HepG2 (cell line): ENCODE measurements at regions not wholly inside any gene's neighbourhood (a gene's known extent, or its start where the extent isn't known, plus 50 kb on each side); places are given as distances from the start of the nearest gene placed in this dataset.

Experiments used
- BCLAF1 ChIP-seq: fragments of 450-650 bp; IDR thresholded peaks from 2 replicates; pipeline ENCODE4 v1.6.1; 2017; ENCODE audit warnings: mild to moderate bottlenecking
- DNMT1 ChIP-seq: sonication (generic); formaldehyde crosslinking; IDR thresholded peaks from 2 replicates; pipeline ENCODE4 v1.5.1; 2020; ENCODE audit warnings: mild to moderate bottlenecking, missing genetic modification reagents
- FOSL2 ChIP-seq: sonication (generic); formaldehyde crosslinking; IDR thresholded peaks from 2 replicates; pipeline ENCODE4 v1.4.0; 2020; ENCODE audit warnings: missing genetic modification reagents
- GFI1 ChIP-seq: sonication (generic); formaldehyde crosslinking; IDR thresholded peaks from 2 replicates; pipeline ENCODE4 v1.5.0; 2020; ENCODE audit warnings: missing genetic modification reagents, mild to moderate bottlenecking, borderline replicate concordance
- HNF4A ChIP-seq: sonication (generic); formaldehyde crosslinking; IDR thresholded peaks from 2 replicates; pipeline ENCODE4 v1.4.0; 2020; ENCODE audit warnings: missing genetic modification reagents
- KDM5B ChIP-seq: sonication (generic); formaldehyde crosslinking; IDR thresholded peaks from 2 replicates; pipeline ENCODE4 v1.4.0; 2020; ENCODE audit warnings: missing genetic modification reagents, mild to moderate bottlenecking, borderline replicate concordance
- MYPOP ChIP-seq: sonication (generic); formaldehyde crosslinking; IDR thresholded peaks from 2 replicates; pipeline ENCODE4 v1.8.1; 2023; ENCODE audit warnings: mild to moderate bottlenecking, moderate library complexity, missing genetic modification reagents
- NFKBIZ ChIP-seq: IDR thresholded peaks from 2 replicates; pipeline ENCODE4 v1.6.1; 2018; ENCODE audit warnings: missing genetic modification reagents, missing compliant biosample characterization
- ONECUT2 ChIP-seq: sonication (generic); formaldehyde crosslinking; IDR thresholded peaks from 2 replicates; pipeline ENCODE4 v1.4.0; 2020; ENCODE audit warnings: missing genetic modification reagents
- RBM22 ChIP-seq: fragments of 200-400 bp; formaldehyde crosslinking; optimal IDR thresholded peaks from 2 replicates; pipeline ENCODE3; 2017; ENCODE audit warnings: mild to moderate bottlenecking, low read length, moderate library complexity
- SNAPC4 ChIP-seq: sonication (generic); formaldehyde crosslinking; IDR thresholded peaks from 2 replicates; pipeline ENCODE4 v1.4.0; 2020; ENCODE audit warnings: mild to moderate bottlenecking, missing genetic modification reagents
- SRY ChIP-seq: sonication (generic); formaldehyde crosslinking; IDR thresholded peaks from 2 replicates; pipeline ENCODE4 v1.8.0; 2022; ENCODE audit warnings: mild to moderate bottlenecking, missing genetic modification reagents
- THAP7 ChIP-seq: sonication (generic); formaldehyde crosslinking; IDR thresholded peaks from 2 replicates; pipeline ENCODE4 v1.8.1; 2023; ENCODE audit warnings: mild to moderate bottlenecking, missing genetic modification reagents
- ZFP36L1 ChIP-seq: sonication (generic); formaldehyde crosslinking; IDR thresholded peaks from 2 replicates; pipeline ENCODE4 v1.8.0; 2022; ENCODE audit warnings: mild to moderate bottlenecking, missing genetic modification reagents, moderate library complexity
- ZFP37 ChIP-seq: sonication (generic); formaldehyde crosslinking; IDR thresholded peaks from 2 replicates; pipeline ENCODE4 v1.4.0; 2020; ENCODE audit warnings: missing genetic modification reagents, borderline replicate concordance
- ZNF224 ChIP-seq: sonication (generic); formaldehyde crosslinking; IDR thresholded peaks from 2 replicates; pipeline ENCODE4 v1.5.0; 2020; ENCODE audit warnings: mild to moderate bottlenecking, missing genetic modification reagents
- ZNF251 ChIP-seq: sonication (generic); formaldehyde crosslinking; IDR thresholded peaks from 2 replicates; pipeline ENCODE4 v1.9.0; 2021; ENCODE audit warnings: mild to moderate bottlenecking, missing genetic modification reagents
- ZNF337 ChIP-seq: sonication (generic); formaldehyde crosslinking; IDR thresholded peaks from 2 replicates; pipeline ENCODE4 v1.5.1; 2020; ENCODE audit warnings: missing genetic modification reagents, low read depth, mild to moderate bottlenecking, borderline replicate concordance
- ZNF432 ChIP-seq: sonication (generic); formaldehyde crosslinking; IDR thresholded peaks from 2 replicates; pipeline ENCODE4 v1.5.0; 2020; ENCODE audit warnings: missing genetic modification reagents, mild to moderate bottlenecking, borderline replicate concordance
- ZNF569 ChIP-seq: sonication (generic); formaldehyde crosslinking; IDR thresholded peaks from 2 replicates; pipeline ENCODE4 v1.5.0; 2020; ENCODE audit warnings: mild to moderate bottlenecking, missing genetic modification reagents, moderate library complexity, borderline replicate concordance
- ZNF749 ChIP-seq: sonication (generic); formaldehyde crosslinking; IDR thresholded peaks from 2 replicates; pipeline ENCODE4 v1.8.0; 2022; ENCODE audit warnings: mild to moderate bottlenecking, missing genetic modification reagents, moderate library complexity, borderline replicate concordance

- TF ChIP-seq HNF4A (CRISPR knock-in tag): no peak
- TF ChIP-seq ZFP36L1: 0 out of 2 replicates have a peak, but pooled peaks have one; percentile 36
- TF ChIP-seq ZNF337 (CRISPR knock-in tag): no peak
- 0 out of 2 replicates have a peak, but pooled peaks have one; percentile 1 for TF ChIP-seq ZNF224 (CRISPR knock-in tag)
- no peak for TF ChIP-seq BCLAF1
- no peak for TF ChIP-seq ZNF432 (CRISPR knock-in tag)
- no peak for TF ChIP-seq FOSL2 (CRISPR knock-in tag)
- no peak for TF ChIP-seq NFKBIZ (CRISPR knock-in tag)
- TF ChIP-seq MYPOP (CRISPR knock-in tag): no peak
- TF ChIP-seq SNAPC4 (CRISPR knock-in tag): no peak
- 0 out of 2 replicates have a peak, but pooled peaks have one; percentile 44 for TF ChIP-seq SRY (CRISPR knock-in tag)
- no peak for TF ChIP-seq THAP7 (CRISPR knock-in tag)
- TF ChIP-seq ZFP37 (CRISPR knock-in tag): no peak
- no peak for TF ChIP-seq RBM22
- TF ChIP-seq DNMT1 (CRISPR knock-in tag): peak; percentile 15; the same call in 1 of the 2 replicates
- TF ChIP-seq ONECUT2 (CRISPR knock-in tag): no peak
- no peak for TF ChIP-seq ZNF569 (CRISPR knock-in tag)
- TF ChIP-seq ZNF251 (CRISPR knock-in tag): peak; percentile 13; the same call in 1 of the 2 replicates
- no peak for TF ChIP-seq GFI1
- peak; percentile 53; the same call in 1 of the 2 replicates for TF ChIP-seq ZNF749 (CRISPR knock-in tag)
- TF ChIP-seq KDM5B: no peak
Observed at GRCh38 chr2:42974169-42974720, 181.9 kb upstream of the HAAO start (continued).
